ENCODE measurements at regions not wholly inside any gene's neighbourhood (a gene's known extent, or its start where the extent isn't known, plus 50 kb on each side); places are given as distances from the start of the nearest gene placed in this dataset.

DNA sequence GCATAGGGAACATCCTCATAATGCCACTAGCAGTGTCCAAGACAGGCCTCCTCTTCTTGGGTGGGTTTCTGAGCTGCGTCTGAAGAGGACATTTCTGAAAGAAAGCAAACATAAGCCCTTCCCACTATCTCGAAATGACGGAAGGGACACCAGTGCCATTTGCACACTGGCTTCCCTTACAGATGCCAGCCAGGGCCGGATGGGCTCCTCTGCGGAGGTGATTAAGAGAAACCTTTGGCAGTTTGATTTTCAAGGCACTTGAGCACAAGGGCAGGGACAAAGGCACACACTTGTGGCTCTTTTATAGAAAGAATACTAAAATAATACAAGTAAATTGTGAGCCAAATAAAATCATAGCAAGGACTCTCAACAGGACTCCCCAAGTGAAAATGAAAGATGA, 106.6 kb upstream of the CELF2 start:
- H3K9me3 ChIP-seq (ENCODE audit: low read depth): no peaks in the 10 kb centered on the region
- no peak overlapping the region for H3K9ac ChIP-seq
- H3K27ac ChIP-seq: no peak overlapping the region
- H3K36me3 ChIP-seq: no peaks in the 10 kb centered on the region
- H3K4me2 ChIP-seq: no peak overlapping the region
- no peaks in the 10 kb centered on the region for H3K79me2 ChIP-seq (ENCODE audit: low read depth)
- H3K4me3 Mint-ChIP-seq: peak overlapping the region; percentile 49
- H3K27me3 Mint-ChIP-seq (ENCODE audit: insufficient read depth, low read depth): peaks cover 7% of the 10 kb centered on the region
- peaks cover 2% of the 10 kb centered on the region for H3K9me3 Mint-ChIP-seq
- TF ChIP-seq, protein P1, sequence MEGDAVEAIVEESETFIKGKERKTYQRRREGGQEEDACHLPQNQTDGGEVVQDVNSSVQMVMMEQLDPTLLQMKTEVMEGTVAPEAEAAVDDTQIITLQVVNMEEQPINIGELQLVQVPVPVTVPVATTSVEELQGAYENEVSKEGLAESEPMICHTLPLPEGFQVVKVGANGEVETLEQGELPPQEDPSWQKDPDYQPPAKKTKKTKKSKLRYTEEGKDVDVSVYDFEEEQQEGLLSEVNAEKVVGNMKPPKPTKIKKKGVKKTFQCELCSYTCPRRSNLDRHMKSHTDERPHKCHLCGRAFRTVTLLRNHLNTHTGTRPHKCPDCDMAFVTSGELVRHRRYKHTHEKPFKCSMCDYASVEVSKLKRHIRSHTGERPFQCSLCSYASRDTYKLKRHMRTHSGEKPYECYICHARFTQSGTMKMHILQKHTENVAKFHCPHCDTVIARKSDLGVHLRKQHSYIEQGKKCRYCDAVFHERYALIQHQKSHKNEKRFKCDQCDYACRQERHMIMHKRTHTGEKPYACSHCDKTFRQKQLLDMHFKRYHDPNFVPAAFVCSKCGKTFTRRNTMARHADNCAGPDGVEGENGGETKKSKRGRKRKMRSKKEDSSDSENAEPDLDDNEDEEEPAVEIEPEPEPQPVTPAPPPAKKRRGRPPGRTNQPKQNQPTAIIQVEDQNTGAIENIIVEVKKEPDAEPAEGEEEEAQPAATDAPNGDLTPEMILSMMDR (IDR thresholded peaks at IDR 0.05): no peak
- TF ChIP-seq EZH2 (IDR thresholded peaks at IDR 0.05) (no peak), EZH2phosphoT487 (IDR thresholded peaks at IDR 0.05) (no peak)
- DNase-seq (ENCODE audit: low spot score): no peak
- peaks cover 6% of the 10 kb centered on the region for H3F3A ChIP-seq (ENCODE audit: low read depth)
- no peaks in the 10 kb centered on the region for H4K20me1 ChIP-seq (ENCODE audit: low read depth)
- H3K4me1 Mint-ChIP-seq: peaks cover 18% of the 10 kb centered on the region
- H3K36me3 Mint-ChIP-seq: no peaks in the 10 kb centered on the region
- H3K27ac Mint-ChIP-seq: peak overlapping the region; percentile 53
- H2AFZ ChIP-seq (replicated peaks): peak overlapping the region; percentile 74
- peaks cover 5% of the 10 kb centered on the region for H3K4me1 ChIP-seq
- no peak overlapping the region for H3K4me3 ChIP-seq
- no peaks in the 10 kb centered on the region for H3K27me3 ChIP-seq

DNA sequence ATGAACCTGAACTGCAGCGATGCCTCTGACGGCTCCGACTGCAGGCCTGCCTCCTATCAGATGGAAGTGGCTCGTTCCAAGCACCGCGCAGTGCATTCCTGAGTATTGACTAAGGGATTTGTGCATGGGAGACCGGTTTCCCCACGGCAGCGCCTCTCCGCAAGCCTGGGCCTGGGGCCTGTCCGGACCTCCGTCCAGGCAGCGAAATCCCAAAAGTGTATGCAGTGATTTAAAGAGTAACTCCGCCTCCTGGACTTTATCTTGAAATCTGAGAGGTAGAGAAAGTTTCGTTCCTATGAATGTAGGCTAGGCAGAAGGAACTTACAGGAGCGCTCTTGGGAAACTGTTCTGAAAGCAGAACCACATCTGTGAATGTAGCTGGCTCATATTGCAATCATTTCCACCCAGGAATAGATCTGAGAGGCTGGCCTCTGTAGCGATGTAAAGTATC, 106.2 kb upstream of the CELF2 start:
- Histone ChIP-seq H3F3A (ENCODE audit: low read depth) (peaks cover 6% of the 10 kb centered on the region), H3K79me2 (ENCODE audit: low read depth) (no peaks in the 10 kb centered on the region), H3K4me3 (no peak overlapping the region), H3K4me1 (peaks cover 5% of the 10 kb centered on the region), H3K27me3 (no peaks in the 10 kb centered on the region), H3K27ac (no peak overlapping the region), H3K4me2 (peak overlapping the region; percentile 35), H3K9ac (no peak overlapping the region), H2AFZ (replicated peaks) (peak overlapping the region; percentile 74), H3K36me3 (no peaks in the 10 kb centered on the region), H3K9me3 (ENCODE audit: low read depth) (no peaks in the 10 kb centered on the region), H4K20me1 (ENCODE audit: low read depth) (no peaks in the 10 kb centered on the region)
- Mint-ChIP-seq H3K4me1 (peaks cover 18% of the 10 kb centered on the region), H3K27ac (peak overlapping the region; percentile 53), H3K4me3 (peak overlapping the region; percentile 49), H3K9me3 (peaks cover 2% of the 10 kb centered on the region), H3K27me3 (ENCODE audit: insufficient read depth, low read depth) (peaks cover 7% of the 10 kb centered on the region), H3K36me3 (no peaks in the 10 kb centered on the region)
- DNase-seq (ENCODE audit: low spot score): peak; percentile 78
- TF ChIP-seq, protein P1 (IDR thresholded peaks at IDR 0.05): no peak
- TF ChIP-seq EZH2 (IDR thresholded peaks at IDR 0.05): no peak
- TF ChIP-seq EZH2phosphoT487 (IDR thresholded peaks at IDR 0.05): no peak

DNA sequence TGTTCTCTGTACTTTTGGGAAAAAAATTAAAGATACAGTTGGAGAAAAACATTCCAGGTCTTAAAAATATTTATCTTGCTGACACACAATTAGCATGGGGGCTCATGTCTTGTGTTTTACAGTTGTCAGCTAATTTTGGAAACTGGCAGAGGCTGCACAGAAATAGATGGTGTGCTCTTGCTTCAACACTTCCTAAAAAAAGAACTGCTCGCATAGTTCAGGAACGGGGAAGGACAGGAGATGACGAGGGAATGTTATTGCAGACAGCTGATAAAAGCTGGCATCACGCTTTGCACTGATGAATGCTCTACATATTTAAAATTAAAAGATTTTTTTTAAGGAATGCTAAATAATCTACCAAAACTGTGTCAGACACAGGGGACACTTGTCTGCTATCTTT, 103.5 kb upstream of the CELF2 start:
- H3K4me1 Mint-ChIP-seq: peaks cover 25% of the 10 kb centered on the region

More for the DNA sequence above, 103.5 kb upstream of the CELF2 start:
- no peak for TF ChIP-seq EZH2phosphoT487 (IDR thresholded peaks at IDR 0.05)
- TF ChIP-seq, protein P1 (IDR thresholded peaks at IDR 0.05): no peak
- TF ChIP-seq EZH2 (IDR thresholded peaks at IDR 0.05): no peak
- Histone ChIP-seq H2AFZ (replicated peaks) (no peak overlapping the region), H3K4me3 (no peak overlapping the region), H3K27ac (no peak overlapping the region), H3K4me1 (peaks cover 14% of the 10 kb centered on the region), H3K27me3 (no peaks in the 10 kb centered on the region), H3K36me3 (no peaks in the 10 kb centered on the region), H4K20me1 (ENCODE audit: low read depth) (no peaks in the 10 kb centered on the region), H3K79me2 (ENCODE audit: low read depth) (no peaks in the 10 kb centered on the region), H3K9me3 (ENCODE audit: low read depth) (no peaks in the 10 kb centered on the region), H3K4me2 (no peak overlapping the region), H3K9ac (no peak overlapping the region), H3F3A (ENCODE audit: low read depth) (peaks cover 19% of the 10 kb centered on the region)
- DNase-seq (ENCODE audit: low spot score): no peak
- Mint-ChIP-seq H3K4me3 (no peak overlapping the region), H3K36me3 (no peaks in the 10 kb centered on the region), H3K27ac (no peak overlapping the region), H3K9me3 (peaks cover 2% of the 10 kb centered on the region), H3K27me3 (ENCODE audit: insufficient read depth, low read depth) (peaks cover 5% of the 10 kb centered on the region)

All from neural progenitor cell (in vitro differentiated cells).